Thoracic aorta (tissue), 2 donors: ENCODE measurements at regions not wholly inside any gene's neighbourhood (a gene's known extent, or its start where the extent isn't known, plus 50 kb on each side); places are given as distances from the start of the nearest gene placed in this dataset.
"Not testable (repeated sequence)": the region's sequence is repeated elsewhere in the genome, so short reads cannot be mapped to it uniquely, and the experiment has no call there.

Source experiments
- ATAC-seq: fragments of 150-250 bp; one replicate; pipeline ENCODE4 v1.8.0; 2017; ENCODE audit warnings: low read depth; ENCODE audit not compliant: insufficient number of reproducible peaks, low FRiP score
- DNase-seq: peaks from one replicate; pipeline ENCODE4 v3.0.0-alpha.2; 2020; ENCODE audit warnings: low spot score
- H3K27ac ChIP-seq, 2 donors: fragments of 200-600 bp; sonication (generic); 1 replicate in 1 of 2; 2 replicates in 1 of 2; pipeline ENCODE4 v1.5.1; 2016; ENCODE audit warnings: mild to moderate bottlenecking in 2 of 2, moderate library complexity in 2 of 2
- H3K27me3 ChIP-seq: fragments of 200-600 bp; sonication (generic); replicated peaks from 2 replicates; pipeline ENCODE4 v1.6.0; 2016; ENCODE audit warnings: mild to moderate bottlenecking; ENCODE audit not compliant: insufficient read depth
- H3K36me3 ChIP-seq: fragments of 200-600 bp; sonication (generic); one replicate; pipeline ENCODE4 v1.5.1; 2016
- H3K4me1 ChIP-seq, 2 donors: fragments of 200-600 bp; sonication (generic); 1 replicate in 1 of 2; 2 replicates in 1 of 2; pipeline versions ENCODE4 v1.5.1 to v1.6.0; 2016; ENCODE audit warnings: low read depth in 2 of 2, mild to moderate bottlenecking in 1 of 2; ENCODE audit not compliant: control insufficient read depth in 1 of 2
- H3K4me3 ChIP-seq: fragments of 200-600 bp; sonication (generic); 2 replicates; pipeline ENCODE4 v1.5.1; 2016; ENCODE audit warnings: mild to moderate bottlenecking
- H3K9me3 ChIP-seq: fragments of 200-600 bp; sonication (generic); 2 replicates; pipeline ENCODE4 v1.5.1; 2016
- TF ChIP-seq, protein P1 (sequence below): fragments of 200-600 bp; sonication (generic); IDR thresholded peaks from one replicate; pipeline ENCODE4 v1.5.1; 2019; ENCODE audit warnings: antibody characterized with exemption

DNA sequence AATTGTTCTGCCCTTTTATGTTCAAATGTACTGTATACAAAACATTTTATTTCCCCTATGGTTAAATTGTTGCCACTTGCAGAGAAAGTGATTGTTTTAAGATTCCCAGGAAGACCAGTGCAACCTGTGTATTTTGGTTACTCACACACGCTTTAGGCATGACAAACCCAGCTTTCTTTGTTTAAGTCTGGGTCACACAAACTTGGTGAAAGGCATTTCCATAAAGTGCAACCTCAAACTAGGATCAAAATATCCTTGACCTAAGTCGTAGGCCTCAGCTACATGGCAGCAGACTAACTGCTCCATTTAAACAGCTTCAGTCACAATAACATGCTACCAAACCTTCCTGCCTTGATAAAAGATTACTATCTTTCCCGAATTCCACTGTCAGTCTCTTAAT is 639.0 kb upstream of the PRR20A start:
- no peaks in the 10 kb centered on the region for H3K27me3 ChIP-seq
- DNase-seq (no peak), ATAC-seq (no peak)
- no peaks in the 10 kb centered on the region for H3K36me3 ChIP-seq
- H3K4me3 ChIP-seq: no peak overlapping the region
- TF ChIP-seq, protein P1, sequence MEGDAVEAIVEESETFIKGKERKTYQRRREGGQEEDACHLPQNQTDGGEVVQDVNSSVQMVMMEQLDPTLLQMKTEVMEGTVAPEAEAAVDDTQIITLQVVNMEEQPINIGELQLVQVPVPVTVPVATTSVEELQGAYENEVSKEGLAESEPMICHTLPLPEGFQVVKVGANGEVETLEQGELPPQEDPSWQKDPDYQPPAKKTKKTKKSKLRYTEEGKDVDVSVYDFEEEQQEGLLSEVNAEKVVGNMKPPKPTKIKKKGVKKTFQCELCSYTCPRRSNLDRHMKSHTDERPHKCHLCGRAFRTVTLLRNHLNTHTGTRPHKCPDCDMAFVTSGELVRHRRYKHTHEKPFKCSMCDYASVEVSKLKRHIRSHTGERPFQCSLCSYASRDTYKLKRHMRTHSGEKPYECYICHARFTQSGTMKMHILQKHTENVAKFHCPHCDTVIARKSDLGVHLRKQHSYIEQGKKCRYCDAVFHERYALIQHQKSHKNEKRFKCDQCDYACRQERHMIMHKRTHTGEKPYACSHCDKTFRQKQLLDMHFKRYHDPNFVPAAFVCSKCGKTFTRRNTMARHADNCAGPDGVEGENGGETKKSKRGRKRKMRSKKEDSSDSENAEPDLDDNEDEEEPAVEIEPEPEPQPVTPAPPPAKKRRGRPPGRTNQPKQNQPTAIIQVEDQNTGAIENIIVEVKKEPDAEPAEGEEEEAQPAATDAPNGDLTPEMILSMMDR: no peak
- no peaks in the 10 kb centered on the region for H3K4me1 ChIP-seq
- H3K27ac ChIP-seq: no peak overlapping the region
- H3K9me3 ChIP-seq: no peaks in the 10 kb centered on the region

GRCh38 chr13:56510836-56511235 is 629.9 kb upstream of the PRR20A start:
- TF ChIP-seq, protein P1: no peak
- no peaks in the 10 kb centered on the region for H3K36me3 ChIP-seq
- no peak overlapping the region for H3K4me3 ChIP-seq
- DNase-seq (no peak), ATAC-seq (no peak)
- no peak overlapping the region for H3K27ac ChIP-seq
- no peaks in the 10 kb centered on the region for H3K27me3 ChIP-seq
- no peaks in the 10 kb centered on the region for H3K4me1 ChIP-seq
- no peaks in the 10 kb centered on the region for H3K9me3 ChIP-seq

GRCh38 chr13:56512336-56512735 is 628.4 kb upstream of the PRR20A start:
- ATAC-seq: not testable (repeated sequence)

DNA sequence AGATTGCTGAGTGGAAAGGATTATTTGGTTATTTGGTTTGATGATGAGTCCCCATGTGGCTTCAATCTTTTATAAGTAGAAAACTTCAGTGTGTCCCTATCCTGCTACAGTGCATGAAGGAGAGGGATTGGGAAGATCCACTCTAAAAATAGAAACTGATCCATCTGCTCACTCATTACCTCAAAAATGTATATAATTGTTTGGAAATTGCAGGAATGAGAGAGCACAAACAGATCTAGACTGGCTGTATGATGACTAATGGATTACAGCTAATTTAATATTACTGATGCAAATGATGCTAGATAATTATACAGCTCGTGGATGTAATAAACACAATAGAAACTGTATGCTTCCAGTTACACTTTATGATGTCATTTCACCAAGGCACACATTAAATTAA is 625.3 kb upstream of the PRR20A start:
- H3K27ac ChIP-seq: no peak overlapping the region
- no peaks in the 10 kb centered on the region for H3K4me1 ChIP-seq
- H3K4me3 ChIP-seq: no peak overlapping the region
- H3K36me3 ChIP-seq: no peaks in the 10 kb centered on the region
- H3K27me3 ChIP-seq: no peaks in the 10 kb centered on the region
- DNase-seq: no peak
- ATAC-seq: no peak
- H3K9me3 ChIP-seq: no peaks in the 10 kb centered on the region
- TF ChIP-seq, protein P1: no peak

More at GRCh38 chr13:56512336-56512735, 628.4 kb upstream of the PRR20A start:
- not testable (repeated sequence) for H3K4me3 ChIP-seq, H3K36me3 ChIP-seq, H3K9me3 ChIP-seq, H3K4me1 ChIP-seq, DNase-seq, H3K27me3 ChIP-seq, H3K27ac ChIP-seq

DNA sequence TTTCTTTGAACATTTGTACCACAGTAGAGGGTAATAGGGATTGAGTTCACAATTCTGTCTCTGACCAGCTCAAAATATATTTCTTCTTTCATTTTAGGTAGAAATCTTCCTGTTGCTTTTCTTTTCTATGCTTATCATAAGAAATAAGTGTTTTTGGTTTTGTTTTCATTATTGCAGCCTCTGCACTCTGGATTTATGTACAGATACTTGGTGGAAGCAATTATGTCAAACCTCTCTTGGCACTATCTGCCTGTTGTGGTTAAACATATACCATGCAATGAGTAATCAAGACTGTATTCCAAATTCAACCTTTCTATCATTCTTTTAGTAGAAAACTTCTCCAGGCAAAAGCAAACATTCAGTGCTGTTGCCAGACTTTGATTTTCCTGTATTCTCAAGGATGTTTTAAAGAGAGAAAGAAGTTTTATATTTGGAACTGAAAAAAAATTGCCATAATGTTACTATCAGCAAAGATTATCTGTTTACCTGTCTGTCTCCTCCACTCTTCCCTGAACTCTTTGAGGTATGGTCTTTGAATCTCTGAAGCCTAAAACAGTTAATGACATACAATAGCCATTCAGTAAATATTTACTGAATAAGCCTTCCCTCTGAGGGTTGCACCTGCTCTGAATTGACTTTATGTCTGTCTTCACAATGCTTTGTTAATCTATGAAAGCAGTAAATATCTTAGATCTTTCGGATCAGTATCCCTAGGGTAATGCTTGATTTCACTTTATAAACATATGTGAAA is 612.5 kb upstream of the PRR20A start:
- Histone ChIP-seq H3K4me1 (no peaks in the 10 kb centered on the region), H3K27me3 (no peaks in the 10 kb centered on the region), H3K36me3 (no peaks in the 10 kb centered on the region), H3K9me3 (no peaks in the 10 kb centered on the region), H3K27ac (no peak overlapping the region), H3K4me3 (no peak overlapping the region)
- ATAC-seq (no peak), DNase-seq (no peak)
- TF ChIP-seq, protein P1: no peak

- H3K9me3 ChIP-seq: no peaks in the 10 kb centered on the region
- H3K36me3 ChIP-seq: no peaks in the 10 kb centered on the region
- H3K27ac ChIP-seq: no peak overlapping the region
- H3K27me3 ChIP-seq: no peaks in the 10 kb centered on the region
- no peak for ATAC-seq
- no peak overlapping the region for H3K4me3 ChIP-seq
- TF ChIP-seq, protein P1: no peak
- H3K4me1 ChIP-seq: no peaks in the 10 kb centered on the region
- DNase-seq: no peak
Measured at GRCh38 chr13:56530096-56530495, 610.6 kb upstream of the PRR20A start.

DNA sequence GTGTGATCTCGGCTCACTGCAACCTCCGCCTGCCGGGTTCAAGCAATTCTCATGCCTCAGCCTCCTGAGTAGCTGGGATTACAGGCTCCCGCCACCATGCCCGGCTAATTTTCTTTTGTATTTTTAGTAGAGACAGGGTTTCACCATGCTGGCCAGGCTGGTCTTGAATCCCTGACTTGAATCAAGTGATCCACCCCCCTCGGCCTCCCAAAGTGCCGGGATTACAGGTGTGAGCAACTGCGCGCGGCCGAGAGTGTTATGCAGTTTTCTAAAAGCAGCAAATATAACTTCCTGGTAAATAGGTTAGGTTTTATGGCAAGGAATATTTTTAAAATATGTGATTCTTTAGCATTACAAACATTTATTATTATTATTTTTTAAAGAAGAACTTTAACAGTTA is 592.8 kb upstream of the PRR20A start:
- H3K27ac ChIP-seq, H3K9me3 ChIP-seq, H3K4me1 ChIP-seq, H3K27me3 ChIP-seq, H3K4me3 ChIP-seq, DNase-seq, H3K36me3 ChIP-seq, ATAC-seq: not testable (repeated sequence)
